GM21360 (cell line): ENCODE measurements at regions not wholly inside any gene's neighbourhood (a gene's known extent, or its start where the extent isn't known, plus 50 kb on each side); places are given as distances from the start of the nearest gene placed in this dataset.
"Not testable (repeated sequence)": the region's sequence is repeated elsewhere in the genome, so short reads cannot be mapped to it uniquely, and the experiment has no call there.

Experiments
- ATAC-seq: cut with Tn5 transposase; IDR thresholded peaks from one replicate; pipeline ENCODE4 v1.9.1; 2021; ENCODE audit warnings: mild to moderate bottlenecking, moderate library complexity; ENCODE audit not compliant: unreplicated experiment

DNA sequence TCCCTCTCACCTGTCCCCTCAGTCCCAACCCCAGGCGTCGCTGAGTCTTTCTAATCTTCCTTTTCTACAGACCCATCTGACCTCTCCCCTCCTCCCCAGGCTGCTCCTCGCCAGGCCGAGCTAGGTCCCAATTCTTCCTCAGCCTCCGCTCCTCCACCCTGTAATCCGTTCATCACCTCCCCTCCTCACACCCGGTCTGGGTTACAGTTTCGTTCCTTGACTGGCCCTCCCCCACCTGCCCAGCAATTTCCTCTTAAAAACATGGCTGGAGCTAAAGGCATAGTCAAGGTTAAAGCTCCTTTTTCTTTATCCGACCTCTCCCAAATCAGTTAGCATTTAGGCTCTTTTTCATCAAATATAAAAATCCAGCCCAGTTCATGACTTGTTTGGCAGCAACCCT, 262.0 kb downstream of the SMARCA2 start:
- ATAC-seq = not testable (repeated sequence)

DNA sequence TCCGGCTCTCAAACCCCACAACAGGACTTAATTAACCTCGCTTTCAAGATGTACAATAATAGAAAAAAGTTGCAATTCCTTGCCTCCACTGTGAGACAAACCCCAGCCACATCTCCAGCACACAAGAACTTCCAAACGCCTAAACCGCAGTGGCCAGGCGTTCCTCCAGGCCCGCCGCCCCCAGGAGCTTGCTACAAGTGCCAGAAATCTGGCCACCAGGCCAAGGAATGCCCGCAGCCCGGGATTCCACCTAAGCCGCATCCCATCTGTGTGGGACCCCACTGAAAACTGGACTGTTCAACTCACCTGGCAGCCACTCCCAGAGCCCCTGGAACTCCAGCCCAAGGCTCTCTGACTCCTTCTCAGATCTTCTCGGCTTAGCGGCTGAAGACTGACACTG, 262.5 kb downstream of the SMARCA2 start:
- ATAC-seq = not testable (repeated sequence)

DNA sequence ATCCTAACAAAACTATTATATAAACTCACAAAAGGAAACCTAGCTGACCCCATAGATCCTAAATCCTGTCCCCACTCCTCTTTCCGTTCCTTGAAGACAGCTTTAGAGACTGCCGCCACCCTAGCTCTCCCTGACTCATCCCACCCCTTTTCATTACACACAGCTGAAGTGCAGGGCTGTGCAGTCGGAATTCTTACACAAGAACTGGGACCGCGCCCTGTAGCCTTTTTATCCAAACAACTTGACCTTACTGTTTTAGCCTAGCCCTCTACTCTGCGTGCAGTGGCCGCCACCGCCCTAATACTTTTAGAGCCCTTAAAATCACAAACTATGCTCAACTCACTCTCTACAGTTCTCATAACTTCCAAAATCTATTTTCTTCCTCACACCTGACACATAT, 264.0 kb downstream of the SMARCA2 start:
- ATAC-seq = not testable (repeated sequence)

DNA sequence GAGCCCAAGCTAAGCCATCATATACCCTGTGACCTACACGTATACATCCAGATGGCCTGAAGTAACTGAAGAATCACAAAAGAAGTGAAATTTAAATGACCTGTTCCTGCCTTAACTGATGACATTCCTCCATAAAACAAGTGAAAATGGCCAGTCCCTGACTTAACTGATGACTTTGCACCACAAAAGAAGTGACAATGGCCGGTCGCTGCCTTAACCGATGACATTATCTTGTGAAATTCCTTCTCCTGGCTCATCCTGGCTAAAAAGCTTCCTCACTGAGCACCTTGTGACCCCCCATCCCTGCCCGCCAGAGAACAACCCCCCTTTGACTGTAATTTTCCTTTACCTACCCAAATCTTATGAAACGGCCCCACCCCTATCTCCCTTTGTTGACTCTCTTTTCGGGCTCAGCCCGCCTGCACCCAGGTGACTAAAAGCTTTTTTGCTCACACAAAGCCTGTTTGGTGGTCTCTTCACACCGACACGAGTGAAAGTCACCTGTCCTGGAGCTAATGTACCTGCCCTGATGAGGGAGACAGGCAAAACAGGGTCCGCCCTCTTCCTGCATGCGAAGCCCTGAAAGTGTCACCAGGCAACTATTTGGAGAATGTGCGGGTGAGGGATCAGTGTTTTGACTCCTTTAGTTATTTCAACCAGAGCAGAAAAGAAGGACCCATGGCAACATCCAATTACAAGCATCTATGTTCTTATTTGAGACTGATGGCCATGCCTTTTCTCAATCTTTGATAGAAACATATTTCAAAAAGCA, 266.1 kb downstream of the SMARCA2 start:
- ATAC-seq = no peak

DNA sequence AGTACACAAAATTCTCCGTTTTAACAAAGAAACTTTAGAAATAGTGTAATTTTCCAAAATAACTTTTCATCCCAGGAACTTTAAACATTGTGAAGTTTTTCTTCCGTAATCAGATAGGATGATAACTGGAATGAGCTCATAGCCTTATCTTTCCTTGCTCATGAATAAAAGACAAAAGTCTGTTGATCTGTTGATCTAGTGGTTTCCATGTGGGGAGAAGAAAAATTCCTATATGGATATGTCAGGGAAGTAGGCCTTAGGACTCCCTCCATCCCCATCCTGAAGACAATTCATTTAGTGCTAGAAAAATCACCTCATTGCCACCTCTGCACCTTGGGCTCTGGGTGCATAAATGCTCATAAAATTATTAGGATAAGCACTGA, 266.6 kb downstream of the SMARCA2 start:
- no peak for ATAC-seq

DNA sequence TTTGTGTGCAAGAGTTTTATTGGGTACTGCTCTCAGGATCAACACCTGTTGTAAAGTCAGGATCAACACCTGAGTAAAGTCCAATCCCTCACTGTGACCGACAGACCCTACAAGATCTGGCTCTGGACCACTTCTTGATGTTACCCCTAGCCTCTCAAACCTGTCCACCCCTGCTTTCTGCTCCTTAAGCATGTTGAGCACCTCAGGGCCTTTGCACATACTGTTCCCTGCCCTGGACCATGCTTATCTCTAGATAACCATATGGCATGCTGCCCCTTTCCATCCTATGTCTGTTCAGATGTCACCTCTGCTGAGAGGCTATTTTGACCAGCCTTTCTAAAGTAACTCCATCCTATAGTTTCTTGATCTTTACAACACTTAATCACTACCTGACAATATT, 269.6 kb downstream of the SMARCA2 start:
- no peak for ATAC-seq

DNA sequence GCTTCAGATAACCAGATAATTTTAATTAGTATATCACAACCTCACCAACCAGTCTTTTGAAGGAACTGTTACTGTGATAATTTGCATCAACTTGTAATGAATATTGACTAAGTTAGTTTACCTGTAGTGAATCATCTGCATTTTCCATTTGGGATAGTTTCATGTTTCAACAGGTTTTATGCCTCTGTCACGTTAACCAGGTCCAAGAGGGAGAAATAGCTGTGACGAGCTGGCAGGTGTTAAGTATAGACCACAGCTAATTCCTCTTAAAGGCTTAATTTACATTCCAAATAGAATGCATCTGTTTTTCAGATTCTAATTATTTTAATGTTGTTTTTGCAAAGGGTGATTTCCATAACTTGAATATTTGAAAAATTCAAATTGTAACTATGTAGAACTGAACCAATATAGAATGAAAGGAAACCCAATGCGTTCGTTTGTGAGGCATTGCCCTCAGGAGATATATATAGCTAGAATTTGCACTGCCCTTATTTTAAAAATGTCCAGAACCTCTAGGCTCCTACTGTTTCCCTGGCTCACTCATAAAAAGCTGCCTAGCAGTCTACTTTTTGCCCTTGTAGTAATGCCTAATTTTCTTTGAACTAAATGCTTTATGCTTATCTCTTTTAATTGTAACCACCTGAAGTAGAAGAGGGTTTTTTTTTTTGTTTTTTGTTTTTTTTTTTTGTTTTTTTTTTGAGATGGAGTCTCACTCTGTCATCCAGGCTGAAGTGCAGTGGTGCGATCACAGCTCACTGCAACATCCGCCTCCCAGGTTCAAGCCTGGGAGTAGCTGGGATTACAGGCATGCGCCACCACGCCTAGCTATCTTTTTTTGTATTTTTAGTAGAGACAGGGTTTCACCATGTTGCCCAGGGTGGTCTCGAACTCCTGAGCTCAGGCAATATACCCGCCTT, 270.5 kb downstream of the SMARCA2 start:
- ATAC-seq = no peak

DNA sequence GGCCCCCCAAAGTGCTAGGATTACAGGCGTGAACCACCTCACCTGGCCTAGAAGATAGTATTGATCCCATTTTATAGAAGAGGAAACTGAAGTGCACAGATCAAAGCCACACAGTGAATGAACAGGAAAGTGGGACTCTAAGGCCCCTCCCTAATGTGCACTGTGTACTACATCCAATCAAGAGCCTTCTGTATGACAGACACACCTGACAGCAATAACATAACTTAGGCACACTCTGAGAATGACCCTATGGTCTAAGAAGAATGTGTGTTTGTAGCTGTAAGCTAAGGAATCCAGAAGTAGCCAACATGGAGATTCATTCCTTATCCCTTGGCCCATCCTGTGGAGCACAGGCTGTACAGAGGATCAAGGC, 271.2 kb downstream of the SMARCA2 start:
- ATAC-seq = no peak

DNA sequence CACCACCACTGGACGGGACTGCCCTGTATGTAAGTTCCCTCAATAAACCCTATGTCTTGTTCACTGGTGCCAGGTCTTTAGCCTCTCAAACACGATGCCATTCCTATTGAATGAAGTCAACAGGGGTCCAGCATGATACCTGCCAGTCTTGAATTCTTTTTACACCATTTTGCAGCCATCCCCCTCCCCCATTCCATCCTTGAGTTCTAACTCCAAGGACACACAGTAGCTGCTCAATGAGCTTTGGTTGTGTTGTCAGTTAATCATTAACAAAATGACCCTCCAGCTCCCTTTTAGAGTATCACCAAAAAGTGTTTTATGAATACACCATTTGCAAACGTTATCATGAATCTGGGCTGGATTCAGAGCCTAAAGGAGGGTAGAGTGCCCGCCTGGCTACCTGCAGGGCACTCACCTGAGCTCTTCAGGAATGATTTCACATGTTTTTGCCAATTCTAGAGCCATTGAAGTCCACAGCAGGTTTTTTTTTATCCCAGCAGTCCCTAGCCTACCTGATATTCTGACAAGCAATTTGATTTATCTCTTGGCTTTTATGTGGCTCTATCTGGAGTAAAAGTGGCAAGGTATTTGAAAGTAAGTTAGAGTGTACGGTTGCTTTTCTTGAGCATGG, 271.8 kb downstream of the SMARCA2 start:
- ATAC-seq = no peak

DNA sequence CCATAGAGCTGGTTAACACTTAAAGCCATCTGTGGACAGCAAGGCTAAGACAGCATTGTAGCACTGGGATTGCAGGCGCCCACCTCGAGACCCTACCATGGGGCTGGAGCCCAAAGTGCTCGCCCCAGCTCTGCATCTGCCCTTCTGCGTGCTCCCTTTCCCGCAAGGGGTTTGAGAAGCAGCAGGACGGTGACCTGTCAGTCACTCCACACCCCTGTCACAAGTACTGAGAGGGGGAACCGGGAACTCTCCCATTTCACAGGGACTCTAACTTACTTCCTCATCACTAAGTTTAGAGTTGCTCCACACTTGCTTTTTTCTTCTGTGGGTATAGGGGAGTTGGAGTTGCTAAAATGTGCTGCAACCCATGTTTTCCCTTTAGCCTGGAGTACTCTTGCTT, 273.2 kb downstream of the SMARCA2 start:
- ATAC-seq = no peak

DNA sequence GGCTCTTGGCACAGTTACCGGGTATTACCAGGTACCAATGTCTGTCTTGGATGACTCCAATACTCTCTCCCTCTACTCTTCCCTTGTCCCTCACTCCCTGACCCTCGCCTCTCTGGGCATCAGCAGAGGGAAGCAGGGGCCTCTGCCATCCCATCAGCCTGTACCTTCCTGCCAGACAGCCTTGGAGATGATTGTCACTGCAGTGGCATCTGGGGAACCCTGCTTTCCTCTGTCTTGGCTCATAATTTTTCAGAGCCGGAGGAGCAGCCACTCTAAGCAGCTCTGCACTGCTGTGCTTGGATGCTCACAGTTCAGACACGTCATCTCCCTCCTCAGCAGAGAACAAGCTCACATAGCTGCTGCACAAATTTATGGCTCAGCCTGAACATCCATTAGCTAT, 274.1 kb downstream of the SMARCA2 start:
- no peak for ATAC-seq

DNA sequence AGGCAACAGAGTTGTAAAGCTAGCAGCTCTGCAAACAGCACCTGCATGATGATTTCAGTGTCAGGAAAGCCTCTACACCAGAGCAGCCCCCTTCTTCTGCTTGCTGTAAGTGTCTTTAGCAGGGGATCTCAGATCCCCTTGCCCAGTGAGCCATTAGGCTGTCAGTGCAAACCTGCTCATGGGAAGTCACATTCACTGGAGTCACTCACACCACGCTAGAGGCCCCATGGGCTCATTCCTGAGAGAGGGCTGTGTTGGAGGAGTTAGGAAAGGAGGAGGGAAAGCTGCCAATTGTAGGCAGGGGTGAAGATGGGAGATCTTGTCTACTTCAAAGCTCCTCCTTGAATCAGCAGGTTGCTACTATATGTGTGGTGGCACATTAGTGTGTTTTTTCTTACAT, 275.2 kb downstream of the SMARCA2 start:
- ATAC-seq = no peak

DNA sequence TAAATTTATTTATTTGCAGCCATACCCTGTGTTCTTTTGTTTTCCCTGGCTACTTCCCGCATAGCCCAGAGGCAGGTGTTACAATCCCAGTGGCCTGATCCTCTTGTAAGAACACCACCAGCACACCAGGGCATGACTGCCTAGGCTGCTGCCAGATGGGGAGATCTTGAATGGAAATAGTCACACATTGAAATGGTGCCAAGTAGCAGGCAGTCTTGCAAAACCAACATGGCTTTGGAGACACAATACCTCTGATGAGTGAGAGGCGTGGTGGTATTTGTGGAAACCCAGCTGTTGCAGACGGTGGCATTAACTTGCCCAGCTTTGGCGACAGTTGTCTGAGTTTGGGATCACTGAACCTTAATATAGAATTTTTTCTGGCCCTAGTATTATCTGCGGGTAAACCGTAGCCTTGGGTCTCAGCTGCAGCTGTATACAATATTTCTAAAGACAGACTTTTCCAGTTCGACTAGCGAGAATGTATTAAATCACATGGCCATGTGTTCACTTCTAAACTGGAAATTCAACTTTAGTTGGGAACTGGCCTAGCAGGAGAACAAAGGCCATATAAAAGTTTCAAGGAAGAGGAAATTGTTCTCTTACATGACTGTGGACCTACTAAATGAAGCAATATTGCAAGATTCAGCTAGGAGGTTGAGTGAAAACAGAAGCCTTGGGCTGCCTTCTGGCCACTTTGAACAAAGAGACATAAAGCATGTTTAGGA, 277.0 kb downstream of the SMARCA2 start:
- no peak for ATAC-seq

DNA sequence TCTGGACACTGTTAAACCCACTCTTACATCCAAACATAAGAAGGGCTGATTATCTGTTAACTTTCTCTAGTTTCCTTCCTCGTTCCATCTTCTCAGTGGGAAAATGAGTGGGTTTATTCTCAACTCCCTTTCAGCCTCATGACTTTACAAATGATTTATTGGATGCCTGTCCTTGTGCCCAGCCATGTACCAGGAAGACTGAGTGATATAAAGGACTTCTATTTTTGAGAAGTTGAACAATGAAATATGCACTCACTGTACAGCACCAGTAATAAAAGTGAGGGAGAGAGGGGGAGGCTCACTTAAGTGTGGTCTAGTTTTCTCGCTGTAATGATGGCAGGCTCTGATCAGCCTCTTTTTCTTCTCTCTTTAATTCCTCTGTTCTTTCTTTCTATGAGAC, 277.6 kb downstream of the SMARCA2 start:
- ATAC-seq = no peak

DNA sequence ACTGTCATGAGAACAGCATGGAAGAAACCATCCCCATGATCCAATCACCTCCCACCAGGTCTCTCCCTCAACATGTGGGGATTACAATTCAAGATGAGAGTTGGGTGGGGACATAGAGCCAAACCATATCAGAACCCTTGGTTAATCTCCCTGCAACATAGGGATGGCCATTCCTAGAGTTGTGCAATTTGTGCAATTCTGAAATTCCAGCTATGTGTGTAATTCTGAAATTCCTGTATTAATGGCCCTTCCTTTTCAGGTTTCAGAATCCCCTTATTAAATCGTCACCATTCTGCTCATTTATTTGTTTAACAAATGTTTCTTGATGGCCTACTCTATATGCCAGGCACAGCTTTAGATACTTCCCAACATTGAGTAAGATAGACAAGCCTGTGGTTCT, 282.6 kb downstream of the SMARCA2 start:
- no peak for ATAC-seq

DNA sequence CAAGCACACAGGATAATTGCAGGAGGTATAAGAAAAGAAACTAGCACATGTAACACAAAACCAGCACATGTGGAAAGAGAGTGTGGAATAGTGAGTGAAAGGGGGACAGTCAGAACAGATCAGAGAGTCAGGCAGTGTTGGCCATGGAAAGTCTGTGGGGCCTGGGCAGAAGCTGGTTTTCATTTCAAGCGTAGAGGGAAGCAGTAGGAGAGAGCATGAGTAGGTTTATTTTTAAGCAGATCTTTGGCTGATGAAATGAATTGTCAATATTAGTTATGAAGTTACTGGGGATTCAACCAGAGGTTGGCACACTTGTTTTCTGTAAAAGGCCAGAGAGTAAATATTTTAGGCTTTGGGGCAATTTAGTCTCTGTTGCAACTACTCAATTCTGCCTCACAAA, 283.1 kb downstream of the SMARCA2 start:
- ATAC-seq = no peak

DNA sequence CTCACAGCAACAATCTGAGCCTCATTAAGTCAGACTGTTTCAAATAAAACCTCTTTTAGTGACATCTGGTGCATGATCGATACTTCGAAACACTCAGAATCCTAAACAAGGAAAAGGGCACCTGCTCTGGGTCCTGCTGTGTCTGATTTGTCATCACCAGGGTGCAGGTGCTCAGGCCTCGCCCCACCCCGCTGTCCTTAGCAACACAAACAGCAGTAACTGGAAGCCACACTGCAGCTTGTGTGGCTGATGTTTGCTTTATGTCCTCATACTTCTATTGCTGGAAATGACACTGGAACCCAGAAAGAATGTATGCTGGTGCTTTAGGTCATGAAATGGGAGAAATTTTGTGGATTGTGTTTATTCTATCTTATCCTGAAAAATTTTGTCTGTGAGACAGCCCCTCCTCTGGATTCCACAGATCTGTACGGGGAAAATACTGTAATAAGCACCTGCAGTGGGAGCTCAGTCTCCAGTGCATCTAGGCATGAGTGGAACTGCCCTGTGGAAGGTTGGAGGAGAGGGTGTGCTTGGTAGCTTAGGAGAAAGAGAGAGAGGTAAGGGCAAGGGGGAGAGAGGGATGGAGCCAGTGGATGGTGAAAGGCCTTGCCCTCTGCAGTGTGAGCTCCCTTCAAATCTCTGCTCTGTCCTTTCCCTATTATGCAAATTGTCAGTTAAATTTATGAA, 284.2 kb downstream of the SMARCA2 start:
- ATAC-seq = no peak

DNA sequence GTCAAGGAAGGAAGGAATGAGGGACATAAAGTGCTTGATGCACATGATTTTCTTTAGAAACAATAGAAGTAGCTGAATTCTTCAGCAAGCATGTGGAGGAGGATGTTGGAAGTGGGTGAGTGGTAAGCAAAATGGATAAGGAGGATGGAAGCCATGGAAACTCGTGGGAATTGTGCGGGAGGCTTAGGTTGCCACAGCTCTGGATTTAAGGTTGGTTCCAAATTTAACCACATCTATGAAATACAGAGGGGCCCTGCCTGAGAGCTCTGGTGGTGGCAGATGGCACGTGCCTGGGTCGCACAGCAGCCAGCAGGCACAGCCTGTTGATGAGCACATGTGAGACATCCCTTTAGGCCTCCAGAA, 284.7 kb downstream of the SMARCA2 start:
- no peak for ATAC-seq

DNA sequence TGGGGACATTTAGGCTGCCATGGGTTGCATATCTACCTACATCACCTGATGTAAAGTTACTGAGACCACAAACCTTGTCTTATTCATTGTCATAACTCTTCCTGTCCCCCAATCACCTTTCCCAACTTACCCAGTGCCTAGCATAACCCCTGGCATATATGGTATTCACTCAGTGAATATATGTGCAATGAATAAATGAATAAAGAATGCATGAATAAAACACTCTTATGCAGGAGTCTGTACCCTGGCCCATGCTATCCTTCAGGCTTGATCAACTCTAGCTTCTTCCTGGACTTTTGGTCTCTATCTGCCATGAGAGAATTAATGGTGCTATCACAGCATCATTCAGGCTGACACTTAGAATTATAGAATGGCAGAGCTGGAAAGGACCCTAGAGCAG, 285.2 kb downstream of the SMARCA2 start:
- no peak for ATAC-seq

DNA sequence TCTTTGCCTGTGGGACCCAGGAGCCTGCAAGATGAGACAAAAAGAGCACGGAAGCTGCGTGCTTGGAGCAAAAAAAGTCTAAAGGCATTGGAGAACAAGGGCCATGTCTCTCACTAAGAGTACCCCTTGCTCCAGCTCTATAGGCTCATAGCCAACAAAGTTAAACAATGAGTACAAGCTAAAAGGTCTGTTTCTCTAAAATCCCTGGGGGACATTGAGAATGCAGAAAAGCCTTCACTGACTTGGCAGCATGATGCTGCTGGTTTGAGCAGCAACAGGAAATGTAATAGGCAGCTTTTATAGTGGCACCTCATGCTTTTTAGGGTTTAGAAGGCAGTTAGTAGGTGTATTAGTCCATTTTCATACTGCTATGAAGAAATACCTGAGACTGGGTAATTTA, 287.5 kb downstream of the SMARCA2 start:
- no peak for ATAC-seq

DNA sequence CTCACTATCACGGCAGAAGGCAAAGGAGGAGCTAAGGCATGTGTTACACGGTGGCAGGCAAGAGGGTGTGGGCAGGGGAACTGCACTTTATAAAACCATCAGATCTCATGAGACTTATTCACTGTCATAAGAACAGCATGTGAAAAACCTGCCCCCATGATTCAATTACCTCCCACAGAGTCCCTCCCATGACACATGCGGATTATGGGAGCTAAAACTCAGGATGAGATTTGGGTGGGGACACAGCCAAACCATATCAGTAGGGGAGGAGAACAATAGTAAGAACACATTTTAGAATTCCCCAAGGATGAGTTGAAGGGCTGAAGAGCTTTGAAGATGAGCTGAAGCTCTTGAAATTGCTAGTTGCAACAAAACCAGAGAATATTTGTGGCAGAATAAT, 287.9 kb downstream of the SMARCA2 start:
- no peak for ATAC-seq
